ENCODE measurements at regions not wholly inside any gene's neighbourhood (a gene's known extent, or its start where the extent isn't known, plus 50 kb on each side); places are given as distances from the start of the nearest gene placed in this dataset.
"Not testable (repeated sequence)": the region's sequence is repeated elsewhere in the genome, so short reads cannot be mapped to it uniquely, and the experiment has no call there.

DNA sequence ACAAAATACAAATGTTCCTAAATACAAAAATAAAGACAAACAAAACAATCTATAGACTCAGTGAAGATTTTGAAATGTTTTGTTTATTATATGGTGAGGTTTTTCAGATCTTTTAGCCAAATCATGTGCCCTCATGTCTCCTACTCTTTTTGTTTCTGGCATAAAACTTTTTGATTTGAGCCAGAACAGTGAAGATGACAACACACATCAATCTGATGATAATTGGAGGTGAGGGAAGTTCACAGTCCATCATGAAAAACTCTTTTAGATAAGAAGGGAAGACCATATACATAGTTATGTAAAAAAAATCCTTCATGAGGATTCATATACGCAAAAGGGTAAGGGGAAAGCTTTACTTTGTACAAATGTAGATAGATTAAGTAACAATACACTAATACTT lies 75.1 kb upstream of the OSBPL11 start:
- TF ChIP-seq CTCF (conservative IDR thresholded peaks at IDR 0.05) (no peak), ZFX (IDR thresholded peaks at IDR 0.05) (no peak)
- no peak overlapping the region for H3K27ac ChIP-seq

DNA sequence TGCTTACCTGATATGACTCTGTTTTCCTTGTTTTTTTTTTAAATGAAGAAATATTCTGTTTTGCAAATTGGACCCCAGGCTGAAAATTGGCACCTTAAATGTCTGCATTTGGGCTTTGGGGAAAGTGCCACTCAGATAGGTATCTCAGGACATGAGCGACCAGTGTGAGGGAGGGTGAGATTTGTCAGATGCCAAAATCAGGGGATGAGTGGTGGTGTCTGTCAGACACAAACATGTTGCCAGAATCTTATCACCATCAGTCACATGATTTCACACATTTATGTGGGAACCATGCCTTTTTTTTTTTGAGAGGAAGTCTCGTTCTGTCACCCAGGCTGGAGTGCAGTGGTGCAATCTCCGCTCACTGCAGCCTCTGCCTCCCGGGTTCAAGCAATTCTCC lies 75.6 kb upstream of the OSBPL11 start:
- H3K27ac ChIP-seq = no peak overlapping the region
- TF ChIP-seq CTCF (conservative IDR thresholded peaks at IDR 0.05) = no peak
- TF ChIP-seq ZFX (IDR thresholded peaks at IDR 0.05) = no peak

- TF ChIP-seq CTCF (conservative IDR thresholded peaks at IDR 0.05) (no peak), ZFX (IDR thresholded peaks at IDR 0.05) (no peak)
- H3K27ac ChIP-seq = no peak overlapping the region
Observed at GRCh38 chr3:125671461-125672243, 76.4 kb upstream of the OSBPL11 start.

DNA sequence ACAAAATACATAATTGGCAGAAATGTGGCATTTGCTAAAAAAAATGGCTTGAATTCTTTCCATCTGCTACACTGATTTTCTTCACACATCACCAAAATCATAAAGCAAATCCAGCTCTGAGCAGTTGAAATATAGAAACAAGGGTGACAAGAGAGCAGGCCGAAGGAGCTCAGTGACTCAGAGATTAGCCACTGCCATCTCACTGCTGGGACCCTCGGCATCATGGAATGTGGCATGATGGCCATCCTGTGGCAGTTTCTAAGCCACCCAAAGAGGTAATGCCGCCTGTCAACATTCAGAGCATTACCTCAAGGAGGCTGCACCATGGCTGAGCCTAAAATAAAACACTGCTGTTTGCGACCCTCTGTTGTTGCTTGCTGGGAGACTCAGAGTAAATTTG lies 80.5 kb upstream of the OSBPL11 start:
- TF ChIP-seq ZFX (IDR thresholded peaks at IDR 0.05) (no peak), CTCF (conservative IDR thresholded peaks at IDR 0.05) (no peak)
- H3K27ac ChIP-seq = no peak overlapping the region

GRCh38 chr3:125679258-125679657 lies 84.0 kb upstream of the OSBPL11 start:
- no peak overlapping the region for H3K27ac ChIP-seq
- TF ChIP-seq ZFX (IDR thresholded peaks at IDR 0.05) (no peak), CTCF (conservative IDR thresholded peaks at IDR 0.05) (no peak)

DNA sequence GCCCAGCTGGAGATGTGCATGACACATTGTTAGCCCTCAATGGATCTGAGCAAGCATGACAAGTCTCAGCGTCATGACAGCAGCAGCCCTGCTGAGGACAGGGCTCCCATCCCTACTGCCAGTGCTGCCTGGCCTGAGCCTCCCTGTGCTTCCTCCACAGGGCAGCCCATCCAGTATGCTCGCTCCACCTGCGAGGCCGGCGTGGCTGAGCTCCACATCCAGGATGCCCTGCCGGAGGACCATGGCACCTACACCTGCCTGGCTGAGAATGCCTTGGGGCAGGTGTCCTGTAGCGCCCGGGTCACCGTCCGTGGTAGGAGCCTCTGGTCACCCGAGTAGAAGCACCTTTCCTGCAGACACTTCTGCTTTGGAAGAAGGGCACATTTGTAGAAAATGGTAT lies 85.8 kb upstream of the OSBPL11 start:
- no peak overlapping the region for H3K27ac ChIP-seq
- no peak for TF ChIP-seq CTCF (conservative IDR thresholded peaks at IDR 0.05)
- no peak for TF ChIP-seq ZFX (IDR thresholded peaks at IDR 0.05)

DNA sequence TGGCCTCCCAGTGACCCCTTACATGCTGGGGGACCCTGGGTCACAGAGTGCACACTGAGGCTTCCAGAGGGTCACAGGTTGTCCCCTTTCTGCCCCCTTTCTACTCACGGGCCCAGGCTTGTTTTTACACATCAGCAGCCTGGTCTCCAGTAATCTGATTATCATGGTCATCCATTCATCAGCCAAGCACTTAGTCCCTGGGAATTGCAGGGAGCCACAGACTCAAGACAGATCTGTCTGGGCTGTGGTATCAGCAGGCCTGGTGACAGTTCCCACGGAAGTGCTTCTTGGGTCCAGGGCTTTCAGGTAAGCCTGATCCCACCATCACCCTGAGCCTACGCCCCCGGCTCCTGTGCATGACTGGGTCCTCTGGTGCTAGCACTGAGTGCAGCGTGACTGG lies 86.6 kb upstream of the OSBPL11 start:
- not testable (repeated sequence) for H3K27ac ChIP-seq

GRCh38 chr3:125682610-125683009 lies 87.3 kb upstream of the OSBPL11 start:
- not testable (repeated sequence) for H3K27ac ChIP-seq
